WTC11 (cell line): ENCODE measurements at regions not wholly inside any gene's neighbourhood (a gene's known extent, or its start where the extent isn't known, plus 50 kb on each side); places are given as distances from the start of the nearest gene placed in this dataset.

Source experiments
- ATAC-seq: fragments of 200-7000 bp; cut with Tn5 transposase; 2 replicates; pipeline ENCODE4 v1.10.0; 2021; ENCODE audit warnings: mild to moderate bottlenecking, moderate library complexity
- CTCF ChIA-PET: fragments of 300-600 bp; sonication (Branson Sonifier 250); formaldehyde crosslinking; loops from one replicate; lab custom pipeline; 2021; ENCODE audit warnings: antibody characterized with exemption; lab: Charles Lee
- POLR2A ChIA-PET: fragments of 350-600 bp; sonication (Branson Sonifier 250); formaldehyde crosslinking; loops from one replicate; lab custom pipeline; 2021; ENCODE audit warnings: antibody characterized with exemption; lab: Charles Lee
- DNase-seq: peaks from one replicate; pipeline ENCODE4 v3.0.0; 2021; ENCODE audit warnings: low spot score
- H3K27ac Mint-ChIP-seq: 2 replicates; pipeline ENCODE4 v1.8.0; 2021; ENCODE audit warnings: mixed read lengths
- H3K27me3 Mint-ChIP-seq: 2 replicates; pipeline ENCODE4 v1.8.0; 2021; ENCODE audit warnings: low read depth, mild to moderate bottlenecking, moderate library complexity, mixed read lengths
- H3K36me3 Mint-ChIP-seq: 2 replicates; pipeline ENCODE4 v1.8.0; 2021; ENCODE audit warnings: mixed read lengths
- H3K4me1 Mint-ChIP-seq: 2 replicates; pipeline ENCODE4 v1.8.0; 2022; ENCODE audit warnings: mixed read lengths
- H3K4me3 Mint-ChIP-seq: 2 replicates; pipeline ENCODE4 v1.8.0; 2021; ENCODE audit warnings: mild to moderate bottlenecking, moderate library complexity, mixed read lengths
- H3K9me3 Mint-ChIP-seq: 2 replicates; pipeline ENCODE4 v1.8.0; 2021; ENCODE audit warnings: mixed read lengths
- AR ChIP-seq: fragments of 250-450 bp; sonication (Bioruptor Pico); IDR thresholded peaks from 2 replicates; pipeline ENCODE4 v1.9.0; 2021; ENCODE audit warnings: mild to moderate bottlenecking
- ATF2 ChIP-seq: sonication (generic); formaldehyde crosslinking; IDR thresholded peaks from 2 replicates; pipeline ENCODE4 v1.8.1; 2022; ENCODE audit warnings: low read depth, missing genetic modification reagents, borderline replicate concordance
- ATF6 ChIP-seq: sonication (generic); formaldehyde crosslinking; IDR thresholded peaks from 2 replicates; pipeline ENCODE4 v1.8.1; 2023; ENCODE audit warnings: mild to moderate bottlenecking, missing genetic modification reagents
- CREM ChIP-seq: sonication (generic); formaldehyde crosslinking; IDR thresholded peaks from 2 replicates; pipeline ENCODE4 v1.8.1; 2022; ENCODE audit warnings: mild to moderate bottlenecking, missing genetic modification reagents, moderate library complexity
- EMX1 ChIP-seq: fragments of 250-450 bp; sonication (Bioruptor Pico); IDR thresholded peaks from 2 replicates; pipeline ENCODE4 v1.8.0; 2021; ENCODE audit warnings: mild to moderate bottlenecking
- ESRRA ChIP-seq: sonication (generic); formaldehyde crosslinking; IDR thresholded peaks from 2 replicates; pipeline ENCODE4 v1.8.1; 2022; ENCODE audit warnings: mild to moderate bottlenecking, missing genetic modification reagents, borderline replicate concordance
- ETV6 ChIP-seq: sonication (generic); formaldehyde crosslinking; IDR thresholded peaks from 2 replicates; pipeline ENCODE4 v1.8.1; 2022; ENCODE audit warnings: mild to moderate bottlenecking, missing genetic modification reagents
- FOXP4 ChIP-seq: sonication (generic); formaldehyde crosslinking; IDR thresholded peaks from 2 replicates; pipeline ENCODE4 v1.8.0; 2022; ENCODE audit warnings: mild to moderate bottlenecking, missing genetic modification reagents
- HMGXB4 ChIP-seq: sonication (generic); formaldehyde crosslinking; IDR thresholded peaks from 2 replicates; pipeline ENCODE4 v1.8.1; 2023; ENCODE audit warnings: mild to moderate bottlenecking, moderate library complexity, missing genetic modification reagents
- NFYB ChIP-seq: sonication (generic); formaldehyde crosslinking; conservative IDR thresholded peaks from 2 replicates; pipeline ENCODE4 v1.8.0; 2022; ENCODE audit warnings: low read depth, missing genetic modification reagents
- NR1H2 ChIP-seq: sonication (generic); formaldehyde crosslinking; IDR thresholded peaks from 2 replicates; pipeline ENCODE4 v1.9.0; 2021; ENCODE audit warnings: mild to moderate bottlenecking, moderate library complexity, missing genetic modification reagents
- SMAD3 ChIP-seq: sonication (generic); formaldehyde crosslinking; IDR thresholded peaks from 2 replicates; pipeline ENCODE4 v1.8.0; 2022; ENCODE audit warnings: missing genetic modification reagents, mild to moderate bottlenecking, borderline replicate concordance
- TEAD1 ChIP-seq: sonication (generic); formaldehyde crosslinking; IDR thresholded peaks from 2 replicates; pipeline ENCODE4 v1.8.0; 2022; ENCODE audit warnings: mild to moderate bottlenecking, missing genetic modification reagents
- USF2 ChIP-seq: sonication (generic); formaldehyde crosslinking; IDR thresholded peaks from 2 replicates; pipeline ENCODE4 v1.8.1; 2023; ENCODE audit warnings: mild to moderate bottlenecking, missing genetic modification reagents, moderate library complexity
- ZNF138 ChIP-seq: sonication (generic); formaldehyde crosslinking; conservative IDR thresholded peaks from 2 replicates; pipeline ENCODE4 v1.8.1; 2022; ENCODE audit warnings: mild to moderate bottlenecking, moderate library complexity, missing genetic modification reagents
- ZNF232 ChIP-seq: sonication (generic); formaldehyde crosslinking; IDR thresholded peaks from 2 replicates; pipeline ENCODE4 v1.8.0; 2022; ENCODE audit warnings: mild to moderate bottlenecking, missing genetic modification reagents
- ZNF317 ChIP-seq: sonication (generic); formaldehyde crosslinking; IDR thresholded peaks from 2 replicates; pipeline ENCODE4 v1.8.1; 2023; ENCODE audit warnings: low read depth, mild to moderate bottlenecking, moderate library complexity, missing genetic modification reagents, borderline replicate concordance
- ZNF396 ChIP-seq: fragments of 250-450 bp; sonication (Bioruptor Pico); IDR thresholded peaks from 2 replicates; pipeline ENCODE4 v1.8.0; 2021; ENCODE audit warnings: mild to moderate bottlenecking, moderate library complexity, borderline replicate concordance
- TF ChIP-seq, protein P1 (sequence below): sonication (generic); formaldehyde crosslinking; IDR thresholded peaks from 2 replicates; pipeline ENCODE4 v1.8.0; 2022; ENCODE audit warnings: mild to moderate bottlenecking, missing genetic modification reagents
- TF ChIP-seq, protein P2 (sequence below): sonication (generic); formaldehyde crosslinking; IDR thresholded peaks from 2 replicates; pipeline ENCODE4 v1.8.1; 2022; ENCODE audit warnings: mild to moderate bottlenecking, missing genetic modification reagents, moderate library complexity, borderline replicate concordance

DNA sequence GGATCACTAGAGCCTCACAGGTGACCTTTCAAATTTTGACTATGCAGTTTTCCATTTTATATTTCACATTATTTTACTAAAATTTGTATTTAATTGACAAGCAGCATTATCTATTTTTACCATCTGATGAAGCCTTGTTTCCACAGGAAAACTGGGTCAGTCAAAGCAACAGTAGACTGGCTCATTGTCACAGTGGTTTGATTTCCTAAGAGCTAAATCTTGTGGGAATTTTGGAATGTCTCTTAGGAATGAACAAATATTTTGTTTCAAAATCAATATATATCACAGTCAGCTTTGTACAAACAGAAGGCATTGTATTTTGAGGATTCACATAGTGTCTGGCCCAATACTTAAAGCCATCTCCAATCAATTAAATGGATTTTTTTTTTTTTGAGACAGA lies 152.6 kb upstream of the RNPC3 start:
- TF ChIP-seq ATF6 (no peak), FOXP4 (CRISPR knock-in tag) (no peak), ATF2 (CRISPR knock-in tag) (no peak), TEAD1 (no peak), HMGXB4 (CRISPR knock-in tag) (no peak), ZNF396 (no peak), ZNF138 (CRISPR knock-in tag) (no peak), ETV6 (CRISPR knock-in tag) (no peak), NR1H2 (no peak), CREM (CRISPR knock-in tag) (no peak), AR (CRISPR knock-in tag) (no peak), USF2 (CRISPR knock-in tag) (no peak), ESRRA (CRISPR knock-in tag) (no peak), SMAD3 (no peak), EMX1 (CRISPR knock-in tag) (no peak), ZNF317 (CRISPR knock-in tag) (no peak), NFYB (CRISPR knock-in tag) (no peak), ZNF232 (no peak)
- TF ChIP-seq, protein P1, sequence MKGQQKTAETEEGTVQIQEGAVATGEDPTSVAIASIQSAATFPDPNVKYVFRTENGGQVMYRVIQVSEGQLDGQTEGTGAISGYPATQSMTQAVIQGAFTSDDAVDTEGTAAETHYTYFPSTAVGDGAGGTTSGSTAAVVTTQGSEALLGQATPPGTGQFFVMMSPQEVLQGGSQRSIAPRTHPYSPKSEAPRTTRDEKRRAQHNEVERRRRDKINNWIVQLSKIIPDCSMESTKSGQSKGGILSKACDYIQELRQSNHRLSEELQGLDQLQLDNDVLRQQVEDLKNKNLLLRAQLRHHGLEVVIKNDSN (CRISPR knock-in tag) = no peak
- TF ChIP-seq, protein P2, sequence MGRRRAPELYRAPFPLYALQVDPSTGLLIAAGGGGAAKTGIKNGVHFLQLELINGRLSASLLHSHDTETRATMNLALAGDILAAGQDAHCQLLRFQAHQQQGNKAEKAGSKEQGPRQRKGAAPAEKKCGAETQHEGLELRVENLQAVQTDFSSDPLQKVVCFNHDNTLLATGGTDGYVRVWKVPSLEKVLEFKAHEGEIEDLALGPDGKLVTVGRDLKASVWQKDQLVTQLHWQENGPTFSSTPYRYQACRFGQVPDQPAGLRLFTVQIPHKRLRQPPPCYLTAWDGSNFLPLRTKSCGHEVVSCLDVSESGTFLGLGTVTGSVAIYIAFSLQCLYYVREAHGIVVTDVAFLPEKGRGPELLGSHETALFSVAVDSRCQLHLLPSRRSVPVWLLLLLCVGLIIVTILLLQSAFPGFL (CRISPR knock-in tag) = no peak
- H3K36me3 Mint-ChIP-seq = peaks cover 12% of the 10 kb centered on the region
- H3K27me3 Mint-ChIP-seq = no peaks in the 10 kb centered on the region; the same call in 1 of the 2 replicates
- ChIA-PET CTCF (interaction anchor here (1.5 kb wide), 1 partner anchor 88 kb away, joined by 4 read pairs; no protein-coding TSS in a partner anchor), POLR2A (no interaction called here)
- H3K4me1 Mint-ChIP-seq = no peaks in the 10 kb centered on the region
- DNase-seq = no peak
- H3K9me3 Mint-ChIP-seq = peaks cover 17% of the 10 kb centered on the region
- no peak overlapping the region for H3K4me3 Mint-ChIP-seq
- no peak overlapping the region for H3K27ac Mint-ChIP-seq
- no peak for ATAC-seq
